A673 (cell line): ENCODE measurements at regions not wholly inside any gene's neighbourhood (a gene's known extent, or its start where the extent isn't known, plus 50 kb on each side); places are given as distances from the start of the nearest gene placed in this dataset.

Source experiments
- CTCF ChIP-seq: fragments of 300-800, 200-600 bp; sonication (generic); conservative IDR thresholded peaks from 2 replicates; pipeline ENCODE4 v1.5.1; 2017; ENCODE audit warnings: low read depth, mild to moderate bottlenecking, antibody characterized with exemption, low read length, moderate library complexity, mixed read lengths
- EZH2 ChIP-seq: fragments of 200-600 bp; sonication (generic); IDR thresholded peaks from 2 replicates; pipeline ENCODE4 v1.6.1; 2017; ENCODE audit warnings: borderline replicate concordance, low read depth, mild to moderate bottlenecking, mixed read lengths, antibody characterized with exemption, low read length; ENCODE audit not compliant: poor library complexity, severe bottlenecking

GRCh38 chr2:163210430-163210918, 371.9 kb upstream of the KCNH7 start:
- TF ChIP-seq CTCF (no peak), EZH2 (no peak)
